ENCODE measurements at regions not wholly inside any gene's neighbourhood (a gene's known extent, or its start where the extent isn't known, plus 50 kb on each side); places are given as distances from the start of the nearest gene placed in this dataset.
"Not testable (repeated sequence)": the region's sequence is repeated elsewhere in the genome, so short reads cannot be mapped to it uniquely, and the experiment has no call there.

DNA sequence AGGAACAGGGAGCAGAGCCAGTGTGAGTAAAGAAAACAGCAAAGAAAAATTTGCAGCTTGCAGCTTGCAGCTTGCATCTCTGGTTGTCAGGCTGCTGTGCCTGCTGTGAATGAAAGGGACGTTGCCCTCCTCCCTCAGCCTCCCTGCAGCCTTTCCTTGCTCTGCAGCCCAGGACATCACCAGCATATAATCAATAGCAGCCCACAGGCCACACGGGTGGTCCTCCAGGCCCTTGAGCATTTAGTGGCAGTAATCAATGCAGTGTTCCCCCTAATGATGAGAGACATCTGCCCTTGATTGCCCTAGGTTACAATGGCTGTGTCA is 122.2 kb upstream of the TACR1 start:
- DNase-seq = no peak

DNA sequence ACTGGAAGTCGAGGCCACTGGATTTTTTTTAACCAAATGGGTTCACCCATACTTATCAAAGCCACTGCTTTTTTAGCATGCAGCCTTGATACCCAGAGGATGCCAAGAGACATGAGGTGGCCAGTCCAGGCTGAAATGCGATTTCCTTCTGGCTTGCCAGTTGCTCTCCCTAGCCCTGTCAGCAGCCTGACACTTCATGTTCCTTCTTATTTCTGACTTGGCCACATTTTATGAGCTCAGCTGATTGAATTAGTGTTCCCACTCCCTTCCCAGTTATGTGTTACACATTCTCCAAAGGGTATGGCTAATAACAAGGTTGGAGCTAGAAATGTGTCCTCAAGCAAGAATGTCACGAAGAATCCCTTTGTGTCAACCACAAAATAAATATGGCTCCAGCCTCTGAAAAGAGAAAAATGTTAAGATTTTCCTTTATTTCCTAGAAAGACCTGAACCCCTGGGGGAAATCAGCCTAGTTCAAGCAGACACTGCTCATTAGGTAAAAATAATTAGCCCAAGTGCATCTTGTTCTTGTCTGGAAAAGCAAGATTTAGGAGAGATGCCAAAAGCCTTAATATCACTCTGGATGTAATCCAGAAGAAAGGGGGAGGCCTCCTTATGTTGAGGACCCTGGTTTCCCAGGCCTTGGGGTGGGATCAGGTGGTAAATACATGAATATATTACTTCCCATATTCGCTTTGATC is 121.7 kb upstream of the TACR1 start:
- DNase-seq = no peak

DNA sequence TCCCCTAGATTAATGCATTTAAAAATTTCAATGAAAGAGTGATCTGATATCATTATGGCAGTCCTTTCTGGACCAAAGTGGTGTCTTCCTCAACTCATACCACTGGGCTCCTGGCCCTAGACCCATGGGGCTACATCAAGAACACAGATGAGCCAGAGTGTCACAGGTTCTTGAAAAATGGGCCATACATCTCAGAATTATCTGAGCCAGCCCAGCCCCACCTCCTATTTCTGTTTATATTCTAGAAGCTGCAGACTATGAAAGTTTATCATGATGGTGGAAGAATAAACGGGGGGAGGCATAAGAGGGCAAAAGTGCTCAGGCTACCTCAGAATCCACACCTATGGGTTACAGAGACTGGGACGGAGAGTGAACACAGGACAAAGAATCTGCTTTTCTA is 120.6 kb upstream of the TACR1 start:
- no peak for DNase-seq

GRCh38 chr2:75317802-75318201 is 118.5 kb upstream of the TACR1 start:
- no peak for DNase-seq

DNA sequence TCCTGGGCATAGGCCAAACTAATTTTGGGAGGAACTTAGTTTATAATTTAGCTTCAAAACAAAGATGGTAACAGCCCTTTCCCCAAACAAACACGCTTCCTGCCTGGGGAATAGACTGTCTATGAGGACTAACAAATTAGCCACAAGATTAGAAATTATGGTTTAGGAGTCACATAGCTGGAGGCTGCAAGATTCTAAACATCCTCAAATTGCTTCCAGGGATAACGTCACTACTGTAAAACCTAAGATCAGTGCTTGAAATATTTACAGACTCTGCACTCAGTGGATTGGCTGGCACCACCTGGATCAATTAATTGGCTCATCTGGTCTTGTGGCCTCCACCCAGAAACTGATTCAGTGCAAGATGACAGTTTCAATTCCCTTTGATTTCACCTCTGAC is 118.0 kb upstream of the TACR1 start:
- DNase-seq = no peak

DNA sequence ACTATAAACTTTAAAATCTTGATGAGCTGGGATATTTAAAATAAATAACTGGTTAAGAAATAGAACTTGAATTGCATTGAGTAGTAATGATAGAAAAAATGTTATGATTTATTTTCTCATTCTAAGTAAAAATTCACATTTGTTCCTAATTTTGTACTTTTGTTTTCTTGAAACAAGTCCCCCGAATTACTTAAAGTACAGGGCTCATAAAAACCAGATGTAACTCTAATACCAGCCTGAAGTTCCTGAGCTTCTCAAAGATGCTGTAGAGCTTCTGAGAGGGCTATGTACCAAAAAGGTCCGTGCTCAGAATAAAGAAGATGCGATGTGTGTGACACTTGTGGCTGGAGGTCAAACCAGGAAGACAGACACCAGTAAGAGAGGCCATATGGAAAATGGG is 116.1 kb upstream of the TACR1 start:
- DNase-seq = no peak

- no peak for DNase-seq
These were observed 112.7 kb upstream of the TACR1 start for GRCh38 chr2:75311993-75312392.

DNA sequence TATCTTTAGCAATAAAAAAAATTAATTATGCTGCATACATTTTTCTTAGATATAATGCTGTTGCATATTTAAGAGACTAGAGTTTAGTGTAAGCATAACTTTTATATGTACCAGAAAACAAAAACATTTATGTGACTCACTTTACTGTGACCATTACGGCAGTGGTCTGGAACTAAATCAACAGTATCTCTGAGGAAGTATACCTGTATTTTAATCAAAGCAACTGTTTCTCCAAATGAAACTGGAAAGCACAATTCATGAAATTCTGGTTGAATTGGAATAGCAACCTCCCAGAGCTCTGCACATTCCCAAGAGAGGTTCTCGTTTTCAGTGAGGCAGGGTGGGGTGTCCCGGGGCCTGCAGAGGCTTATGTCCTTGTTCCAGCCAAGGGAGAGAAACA is 112.2 kb upstream of the TACR1 start:
- DNase-seq = no peak

GRCh38 chr2:75310876-75311275 is 111.6 kb upstream of the TACR1 start:
- no peak for DNase-seq

- DNase-seq = no peak
These were observed 110.5 kb upstream of the TACR1 start for GRCh38 chr2:75309596-75310463.

DNA sequence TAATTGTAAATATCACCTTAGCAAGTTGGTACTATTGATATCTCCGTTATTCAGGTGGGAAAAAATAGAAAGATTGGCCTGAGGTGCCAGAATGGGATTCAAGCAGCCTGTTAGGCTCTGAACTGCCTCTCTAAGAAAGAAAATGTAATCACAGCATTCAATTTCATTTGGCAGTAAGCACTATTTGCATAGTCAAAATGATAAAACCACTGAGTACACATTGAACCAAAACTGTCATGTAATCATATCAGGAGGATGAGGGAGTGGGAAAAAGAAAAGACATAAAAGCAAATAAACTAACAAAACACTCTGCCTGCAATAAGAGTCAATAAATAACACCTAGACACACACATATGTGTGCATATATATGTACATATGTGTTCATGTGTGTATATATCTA is 103.9 kb upstream of the TACR1 start:
- DNase-seq = no peak

DNA sequence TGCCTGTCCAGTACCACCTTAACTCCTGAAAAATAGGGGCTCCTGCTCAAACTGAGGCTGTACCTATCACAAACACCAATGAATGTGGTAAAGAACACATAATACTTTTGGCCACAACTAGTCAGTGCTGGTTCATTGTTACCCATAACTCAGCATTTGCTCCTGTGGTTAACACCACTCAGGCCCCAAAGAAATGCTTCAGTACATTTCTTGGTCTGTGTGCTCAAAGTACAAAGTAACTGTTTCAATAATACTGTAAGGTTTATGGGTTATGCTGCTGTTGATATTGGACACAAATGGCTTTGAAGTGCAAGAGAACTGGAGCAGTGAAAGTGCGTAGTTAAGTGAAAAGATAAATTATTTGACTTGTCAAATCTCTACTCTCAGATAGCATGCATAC is 95.0 kb upstream of the TACR1 start:
- DNase-seq = no peak

GRCh38 chr2:75292826-75293225 is 93.5 kb upstream of the TACR1 start:
- no peak for DNase-seq

DNA sequence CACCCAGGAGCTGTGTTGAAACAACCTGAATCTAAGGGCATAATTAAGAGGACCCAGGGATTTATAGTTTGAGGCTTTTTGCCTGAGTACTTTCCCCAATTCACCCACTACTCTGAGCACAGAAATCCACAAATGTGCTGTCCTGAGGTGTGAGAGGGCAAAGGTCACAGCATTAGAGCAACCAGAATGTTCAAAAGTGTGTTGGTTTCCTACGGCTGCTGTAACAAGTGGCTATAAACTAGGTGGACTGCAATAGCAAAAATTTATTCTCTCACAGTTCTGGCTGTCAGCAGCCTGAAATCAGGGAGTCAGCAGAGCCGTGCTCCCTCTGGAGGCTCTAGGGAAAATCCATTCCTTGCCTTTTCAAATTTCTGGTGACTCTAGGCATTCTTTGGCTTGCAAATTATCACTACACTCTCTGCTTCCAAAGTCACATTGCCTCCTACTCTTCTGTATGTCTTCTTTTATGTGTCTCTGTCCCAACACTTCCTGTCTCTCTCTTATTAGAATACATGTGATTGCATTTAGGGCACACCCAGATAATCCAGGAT is 91.4 kb upstream of the TACR1 start:
- no peak for DNase-seq

DNA sequence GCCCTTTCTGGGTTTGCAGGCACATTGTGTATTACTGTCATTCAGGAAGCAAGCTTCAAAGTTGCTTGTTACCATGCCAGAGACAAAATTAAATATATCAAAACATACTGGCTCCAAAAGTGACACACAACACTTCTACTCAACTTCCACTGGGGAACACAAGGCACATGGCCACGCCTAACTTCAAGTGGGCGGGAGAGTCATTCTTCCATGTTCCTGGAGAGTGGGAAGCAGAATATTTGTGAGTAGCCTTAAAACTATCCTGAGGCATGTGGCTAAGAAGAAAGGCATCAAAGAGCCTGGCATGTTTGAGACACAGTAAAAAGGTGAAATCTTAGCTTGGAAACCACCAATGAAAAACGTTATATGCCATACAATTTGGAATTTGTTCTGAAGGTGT is 90.5 kb upstream of the TACR1 start:
- no peak for DNase-seq

DNA sequence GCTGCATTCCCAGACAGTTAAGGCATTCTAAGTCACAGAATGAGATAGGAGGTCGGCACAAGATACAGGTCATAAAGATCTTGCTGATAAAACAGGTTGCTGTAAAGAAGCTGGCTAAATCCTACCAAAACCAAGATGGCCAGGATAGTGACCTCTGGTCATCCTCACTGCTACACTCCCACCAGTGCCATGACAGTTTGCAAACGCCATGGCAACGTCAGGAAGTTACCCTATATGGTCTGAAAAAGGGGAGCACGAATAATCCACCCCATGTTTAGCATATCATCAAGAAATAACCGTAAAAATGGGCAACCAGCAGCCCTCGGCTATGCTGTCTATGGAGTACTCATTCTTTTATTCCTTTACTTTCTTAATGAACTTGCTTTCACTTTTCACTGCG is 89.9 kb upstream of the TACR1 start:
- not testable (repeated sequence) for DNase-seq

DNA sequence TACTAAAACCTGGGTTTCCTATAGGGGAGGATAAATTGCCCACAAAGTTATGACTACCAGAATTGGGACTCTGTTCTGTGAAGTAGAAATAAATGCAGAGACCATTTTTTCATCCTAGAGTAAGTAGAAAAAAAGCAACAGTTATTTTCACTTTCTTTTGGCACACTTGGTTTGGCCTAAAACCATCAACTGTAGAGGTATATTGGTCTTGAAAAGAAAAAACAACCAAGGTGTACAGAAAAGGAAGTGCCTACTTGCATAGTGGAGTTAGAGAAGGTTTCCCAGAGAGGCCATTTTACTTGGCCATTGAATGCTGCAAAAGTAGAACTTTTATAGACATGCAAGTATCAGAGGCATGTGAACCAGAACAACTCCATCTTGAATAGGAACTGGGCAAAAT is 89.4 kb upstream of the TACR1 start:
- DNase-seq = no peak

- no peak for DNase-seq
These were observed 88.5 kb upstream of the TACR1 start for GRCh38 chr2:75287624-75288316.

DNA sequence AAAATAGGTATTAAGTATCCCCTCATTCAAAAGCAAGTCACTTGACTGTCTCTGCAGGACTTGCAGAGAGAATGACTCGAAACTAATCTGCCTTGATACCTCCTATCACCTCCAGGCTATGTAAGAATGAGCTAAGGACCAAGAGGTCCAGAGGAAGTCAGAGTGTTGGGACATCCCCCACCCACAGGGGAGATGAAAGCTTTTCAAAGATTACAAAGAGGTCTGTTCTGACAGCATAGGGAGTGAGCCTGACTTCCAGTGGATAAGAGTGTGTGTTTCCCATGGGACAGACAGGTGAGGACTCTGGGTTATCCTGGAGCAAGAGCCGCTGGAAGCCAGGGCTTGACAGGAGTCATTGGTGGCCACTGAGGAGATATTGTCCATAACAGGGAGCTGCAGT is 85.0 kb upstream of the TACR1 start:
- no peak for DNase-seq

DNA sequence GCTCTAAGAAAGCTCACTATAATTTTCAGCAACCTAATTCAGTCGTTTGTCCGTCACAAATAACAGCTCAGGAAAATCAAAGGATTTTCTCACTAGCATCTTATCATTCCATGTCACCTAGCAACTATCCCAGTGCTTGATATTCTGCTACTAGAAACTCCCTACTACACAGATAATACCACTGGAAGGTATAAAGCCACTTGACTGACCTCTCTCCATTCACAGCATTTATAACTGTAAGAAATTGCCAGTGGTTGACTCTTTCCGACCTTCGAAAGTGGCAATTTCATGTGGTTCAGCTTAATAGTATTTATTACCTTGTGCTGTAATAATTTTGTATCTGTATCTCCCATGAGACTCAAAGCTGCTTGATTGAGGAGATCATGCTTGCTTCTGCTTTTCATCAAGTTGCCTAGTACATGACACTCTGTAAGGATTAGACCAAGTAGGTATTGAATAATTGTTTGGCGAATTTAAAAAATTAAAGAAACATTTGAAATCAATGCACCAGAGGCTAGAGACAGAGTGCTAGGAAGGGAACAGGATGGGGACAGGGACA is 79.6 kb upstream of the TACR1 start:
- no peak for DNase-seq

DNA sequence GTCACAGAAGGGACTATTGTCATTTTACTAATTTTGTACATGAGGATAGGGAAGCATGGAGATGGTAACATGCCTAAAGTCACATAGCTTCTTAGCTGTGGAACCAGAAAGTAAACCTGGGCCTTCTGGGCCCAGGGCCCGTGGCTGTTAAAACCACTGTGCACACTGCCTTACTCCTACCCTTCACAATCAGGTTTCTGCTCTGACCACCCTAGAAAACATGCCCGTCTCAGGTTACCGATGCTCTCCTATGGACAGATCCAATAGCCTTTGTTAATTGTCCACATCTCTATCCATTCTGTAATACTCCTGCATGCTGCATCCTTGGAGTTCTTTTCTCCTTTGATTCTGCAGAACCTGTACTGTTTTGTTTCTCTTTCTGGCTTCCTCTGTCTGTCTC is 79.0 kb upstream of the TACR1 start:
- no peak for DNase-seq

DNA sequence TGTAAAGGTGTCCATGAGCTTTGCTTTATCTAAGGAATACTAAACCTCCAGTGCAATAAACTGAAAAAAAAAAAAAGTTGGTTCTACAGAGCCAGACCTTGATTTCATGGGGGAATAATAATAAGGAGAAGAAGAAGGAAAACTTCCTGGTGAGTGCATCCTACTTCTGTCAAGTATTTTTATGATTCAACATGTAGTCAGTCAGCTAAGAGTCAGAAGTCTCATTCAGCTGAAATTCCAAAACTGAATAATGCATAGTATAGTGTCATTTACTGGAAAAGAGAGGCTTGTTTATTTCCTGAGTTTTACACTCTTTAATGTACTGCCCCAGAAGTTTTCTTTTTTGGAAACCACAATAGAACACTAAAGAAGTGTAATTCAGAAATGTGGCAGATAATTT is 77.8 kb upstream of the TACR1 start:
- no peak for DNase-seq
